NCI-H2029 (cell line): ENCODE measurements at regions not wholly inside any gene's neighbourhood (a gene's known extent, or its start where the extent isn't known, plus 50 kb on each side); places are given as distances from the start of the nearest gene placed in this dataset.

Experiments used
- DNase-seq: peaks from one replicate; lab custom pipeline; 2025; lab: John Stamatoyannopoulos, UW

GRCh38 chr6:11926594-11927407 is 85.3 kb upstream of the HIVEP1 start:
- no peak for DNase-seq

- DNase-seq = no peak
Observed at GRCh38 chr6:11925805-11926204, 86.3 kb upstream of the HIVEP1 start.

GRCh38 chr6:11923621-11924020 is 88.5 kb upstream of the HIVEP1 start:
- DNase-seq = no peak

- DNase-seq = no peak
Observed at GRCh38 chr6:11922901-11923300, 89.2 kb upstream of the HIVEP1 start.

GRCh38 chr6:11921751-11922150 is 90.4 kb upstream of the HIVEP1 start:
- DNase-seq = no peak

- no peak for DNase-seq
Observed at GRCh38 chr6:11921017-11921438, 91.1 kb upstream of the HIVEP1 start.

GRCh38 chr6:11920566-11920965 is 91.5 kb upstream of the HIVEP1 start:
- DNase-seq = no peak

GRCh38 chr6:11919771-11920440 is 92.2 kb upstream of the HIVEP1 start:
- no peak for DNase-seq

GRCh38 chr6:11918739-11919605 is 93.1 kb upstream of the HIVEP1 start:
- DNase-seq = no peak

GRCh38 chr6:11917951-11918738 is 94.0 kb upstream of the HIVEP1 start:
- DNase-seq = peak; percentile 36

GRCh38 chr6:11912420-11912819 is 99.7 kb upstream of the HIVEP1 start:
- no peak for DNase-seq

GRCh38 chr6:11911538-11911937 is 100.6 kb upstream of the HIVEP1 start:
- no peak for DNase-seq

GRCh38 chr6:11909696-11910132 is 102.4 kb upstream of the HIVEP1 start:
- DNase-seq = no peak

- DNase-seq = no peak
Observed at GRCh38 chr6:11908436-11909105, 103.5 kb upstream of the HIVEP1 start.

- no peak for DNase-seq
Observed at GRCh38 chr6:11903645-11904044, 108.5 kb upstream of the HIVEP1 start.

- no peak for DNase-seq
Observed at GRCh38 chr6:11902527-11902926, 109.6 kb upstream of the HIVEP1 start.

GRCh38 chr6:11900662-11901598 is 111.2 kb upstream of the HIVEP1 start:
- no peak for DNase-seq

- DNase-seq = no peak
Observed at GRCh38 chr6:11899645-11900044, 112.5 kb upstream of the HIVEP1 start.

GRCh38 chr6:11894212-11894611 is 115.6 kb upstream of the ADTRP start:
- DNase-seq = no peak

- DNase-seq = no peak
Observed at GRCh38 chr6:11891547-11891946, 112.9 kb upstream of the ADTRP start.
